SK-N-MC (cell line): ENCODE measurements at regions not wholly inside any gene's neighbourhood (a gene's known extent, or its start where the extent isn't known, plus 50 kb on each side); places are given as distances from the start of the nearest gene placed in this dataset.

Experiments used
- EZH2 ChIP-seq: fragments of 200-600 bp; sonication (generic); IDR thresholded peaks from one replicate; pipeline ENCODE4 v1.6.1; 2017; ENCODE audit warnings: antibody characterized with exemption
- POLR2AphosphoS5 ChIP-seq: IDR thresholded peaks from 2 replicates; pipeline ENCODE4 v1.6.1; 2012; ENCODE audit warnings: mild to moderate bottlenecking, low read depth, low read length, borderline replicate concordance

DNA sequence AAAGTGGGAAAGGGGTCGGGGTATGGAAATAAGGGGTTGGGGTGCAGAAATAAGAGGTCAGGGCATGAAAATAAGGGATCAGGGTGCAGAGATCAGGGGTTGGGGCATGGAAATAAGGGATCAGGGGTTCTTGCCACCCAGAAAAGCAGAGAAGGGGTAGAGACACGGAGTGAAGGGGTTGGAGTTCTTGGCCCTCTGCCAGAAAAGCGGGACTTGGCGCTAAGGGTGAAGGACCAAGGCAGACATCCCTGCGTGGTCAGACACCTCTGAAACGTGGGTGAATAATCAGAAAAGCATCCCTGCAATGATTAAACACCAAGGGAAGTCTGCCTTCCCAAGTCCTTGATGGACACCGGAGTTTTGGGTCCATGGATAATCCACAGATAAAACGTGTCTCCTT is 1521.6 kb upstream of the SLC39A10 start:
- no peak for TF ChIP-seq POLR2AphosphoS5
- no peak for TF ChIP-seq EZH2
